B cell (primary cell): ENCODE measurements at regions not wholly inside any gene's neighbourhood (a gene's known extent, or its start where the extent isn't known, plus 50 kb on each side); places are given as distances from the start of the nearest gene placed in this dataset.

ENCODE experiments used
- ATAC-seq: fragments of 200-7000 bp; cut with Tn5 transposase; one replicate; pipeline ENCODE4 v1.10.0; 2021; ENCODE audit warnings: low read depth, mild to moderate bottlenecking, moderate number of reproducible peaks, moderate library complexity
- CTCF ChIA-PET: fragments of 350-600 bp; sonication (Branson Sonifier 250); formaldehyde crosslinking; loops from one replicate; lab custom pipeline; 2021; ENCODE audit warnings: antibody characterized with exemption, inconsistent platforms; lab: Charles Lee
- POLR2A ChIA-PET: fragments of 350-600 bp; sonication (Branson Sonifier 250); formaldehyde crosslinking; loops from one replicate; lab custom pipeline; 2021; ENCODE audit warnings: antibody characterized with exemption; lab: Charles Lee
- DNase-seq: peaks from one replicate; pipeline ENCODE4 v3.0.0; 2013
- H2AFZ ChIP-seq: 2 replicates; pipeline ENCODE4 v1.6.1; 2012; ENCODE audit warnings: mild to moderate bottlenecking, low read depth, low read length; ENCODE audit not compliant: insufficient read depth, poor library complexity, severe bottlenecking
- H3K27ac ChIP-seq, 2 donors: 1 replicate in 1 of 2; 2 replicates in 1 of 2; pipeline ENCODE4 v1.5.1; 2012 to 2013; ENCODE audit warnings: low read length in 2 of 2, mild to moderate bottlenecking in 2 of 2, moderate library complexity in 1 of 2
- H3K27me3 ChIP-seq, 4 experiments: fragments of 200-600 bp in 1 of 4; sonication (generic) in 1 of 4; replicated peaks in 1 of 4; 1 replicate in 2 of 4; 2 replicates in 2 of 4; pipeline versions ENCODE4 v1.6.1 to v1.7.0; 2013 to 2016; ENCODE audit warnings: low read length in 3 of 4, mild to moderate bottlenecking in 2 of 4, mixed read lengths in 1 of 4, moderate library complexity in 1 of 4; ENCODE audit not compliant: insufficient read depth in 4 of 4, control insufficient read depth in 3 of 4; ENCODE audit errors: control extremely low read depth in 1 of 4
- H3K36me3 ChIP-seq, 2 experiments: replicated peaks in 1 of 2; 1 replicate in 1 of 2; 2 replicates in 1 of 2; pipeline versions ENCODE4 v1.6.1 to v1.7.1; 2013; ENCODE audit warnings: low read length in 1 of 2; ENCODE audit not compliant: insufficient read depth in 2 of 2, control insufficient read depth in 1 of 2; ENCODE audit errors: control extremely low read depth in 1 of 2, extremely low read depth in 1 of 2
- H3K4me1 ChIP-seq, 2 donors: fragments of 200-600 bp in 1 of 2; sonication (generic) in 1 of 2; 1 replicate in 1 of 2; 2 replicates in 1 of 2; pipeline versions ENCODE4 v1.5.1 to v1.6.1; 2013 to 2017; ENCODE audit warnings: low read length in 2 of 2; ENCODE audit not compliant: control insufficient read depth in 2 of 2, insufficient read depth in 2 of 2
- H3K4me2 ChIP-seq: replicated peaks from 2 replicates; pipeline ENCODE3; 2012; ENCODE audit warnings: mild to moderate bottlenecking, low read depth, low read length; ENCODE audit not compliant: poor library complexity, severe bottlenecking
- H3K4me3 ChIP-seq, 5 experiments: fragments of 200-600 bp in 1 of 5; sonication (generic) in 1 of 5; 1 replicate in 3 of 5; 2 replicates in 2 of 5; pipeline versions ENCODE4 v1.5.1 to v1.7.0; 2011 to 2016; ENCODE audit warnings: low read length in 4 of 5, mild to moderate bottlenecking in 4 of 5, low read depth in 2 of 5, control low read depth in 1 of 5, moderate library complexity in 1 of 5; ENCODE audit not compliant: insufficient read depth in 1 of 5; ENCODE audit errors: control extremely low read depth in 1 of 5, extremely low read depth in 1 of 5
- H3K79me2 ChIP-seq: fragments of 200-600 bp; sonication (generic); one replicate; pipeline ENCODE4 v1.6.0; 2016; ENCODE audit warnings: low read length; ENCODE audit not compliant: control insufficient read depth, insufficient read depth
- H3K9ac ChIP-seq: fragments of 200-600 bp; sonication (generic); 2 replicates; pipeline ENCODE4 v1.6.1; 2017; ENCODE audit warnings: mild to moderate bottlenecking, low read length, moderate library complexity
- H3K9me3 ChIP-seq, 3 donors: one replicate each; pipeline versions ENCODE4 v1.6.1 to v1.7.1; 2013; ENCODE audit warnings: low read length in 2 of 3; ENCODE audit not compliant: control insufficient read depth in 2 of 3, insufficient read depth in 1 of 3; ENCODE audit errors: control extremely low read depth in 1 of 3
- H4K20me1 ChIP-seq: 2 replicates; pipeline ENCODE4 v1.6.0; 2012; ENCODE audit warnings: mild to moderate bottlenecking, low read length; ENCODE audit not compliant: insufficient read depth, control insufficient read depth, poor library complexity, severe bottlenecking
- H3K27ac Mint-ChIP-seq: one replicate; pipeline ENCODE4 v1.8.0; 2021; ENCODE audit warnings: mixed read lengths
- H3K27me3 Mint-ChIP-seq: one replicate; pipeline ENCODE4 v1.8.0; 2021; ENCODE audit warnings: mixed read lengths
- H3K4me1 Mint-ChIP-seq: one replicate; pipeline ENCODE4 v1.8.0; 2021; ENCODE audit warnings: mixed read lengths
- H3K4me3 Mint-ChIP-seq: one replicate; pipeline ENCODE4 v1.8.0; 2021; ENCODE audit warnings: mixed read lengths
- H3K9me3 Mint-ChIP-seq: one replicate; pipeline ENCODE4 v1.8.0; 2022; ENCODE audit warnings: mixed read lengths; ENCODE audit not compliant: insufficient read depth
- EZH2 ChIP-seq: IDR thresholded peaks from 2 replicates; pipeline ENCODE4 v1.6.1; 2012; ENCODE audit warnings: borderline replicate concordance, low read depth, mild to moderate bottlenecking, moderate library complexity, low read length; ENCODE audit not compliant: insufficient read depth, poor library complexity, severe bottlenecking
- WGBS: methylation state at CpG from one replicate; pipeline ENCODE4 v1.1.5; 2013; ENCODE audit warnings: missing lambda C conversion rate; ENCODE audit not compliant: insufficient coverage; 5-methylcytosine and 5-hydroxymethylcytosine counted together
- intact Hi-C: fragments of 100-400 bp; cut with micrococcal nuclease; formaldehyde crosslinking; loops from one replicate; pipeline ENCODE4 v1.10.0; 2022
- TF ChIP-seq, protein P1 (sequence below): fragments of 200-600 bp; IDR thresholded peaks from one replicate; pipeline ENCODE4 v1.8.0; 2022; ENCODE audit warnings: antibody characterized with exemption, mild to moderate bottlenecking

GRCh38 chr7:52936750-52937149 is 98.7 kb upstream of the POM121L12 start:
- Histone ChIP-seq H3K36me3 (no peaks in the 10 kb centered on the region), H3K4me3 (no peak overlapping the region), H2AFZ (no peak overlapping the region), H3K27ac (no peak overlapping the region), H3K27me3 (no peaks in the 10 kb centered on the region), H3K79me2 (no peaks in the 10 kb centered on the region), H4K20me1 (no peaks in the 10 kb centered on the region), H3K4me2 (no peak overlapping the region), H3K4me1 (no peaks in the 10 kb centered on the region), H3K9me3 (peaks cover 0 to 4% (median 2%) of the 10 kb centered on the region in 3 donors), H3K9ac (no peak overlapping the region)
- Mint-ChIP-seq H3K4me3 (no peak overlapping the region), H3K27ac (no peak overlapping the region), H3K27me3 (no peaks in the 10 kb centered on the region), H3K4me1 (no peaks in the 10 kb centered on the region), H3K9me3 (peaks cover 16% of the 10 kb centered on the region)
- no peak for TF ChIP-seq EZH2
- TF ChIP-seq, protein P1, sequence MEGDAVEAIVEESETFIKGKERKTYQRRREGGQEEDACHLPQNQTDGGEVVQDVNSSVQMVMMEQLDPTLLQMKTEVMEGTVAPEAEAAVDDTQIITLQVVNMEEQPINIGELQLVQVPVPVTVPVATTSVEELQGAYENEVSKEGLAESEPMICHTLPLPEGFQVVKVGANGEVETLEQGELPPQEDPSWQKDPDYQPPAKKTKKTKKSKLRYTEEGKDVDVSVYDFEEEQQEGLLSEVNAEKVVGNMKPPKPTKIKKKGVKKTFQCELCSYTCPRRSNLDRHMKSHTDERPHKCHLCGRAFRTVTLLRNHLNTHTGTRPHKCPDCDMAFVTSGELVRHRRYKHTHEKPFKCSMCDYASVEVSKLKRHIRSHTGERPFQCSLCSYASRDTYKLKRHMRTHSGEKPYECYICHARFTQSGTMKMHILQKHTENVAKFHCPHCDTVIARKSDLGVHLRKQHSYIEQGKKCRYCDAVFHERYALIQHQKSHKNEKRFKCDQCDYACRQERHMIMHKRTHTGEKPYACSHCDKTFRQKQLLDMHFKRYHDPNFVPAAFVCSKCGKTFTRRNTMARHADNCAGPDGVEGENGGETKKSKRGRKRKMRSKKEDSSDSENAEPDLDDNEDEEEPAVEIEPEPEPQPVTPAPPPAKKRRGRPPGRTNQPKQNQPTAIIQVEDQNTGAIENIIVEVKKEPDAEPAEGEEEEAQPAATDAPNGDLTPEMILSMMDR, result no peak
- ChIA-PET POLR2A (no interaction called here), CTCF (no interaction called here)
- intact Hi-C loops, result no loop called here
- WGBS, result 83% methylated on average over 1 of the region's 2 CpGs
- ATAC-seq, result no peak
- DNase-seq, result no peak

DNA sequence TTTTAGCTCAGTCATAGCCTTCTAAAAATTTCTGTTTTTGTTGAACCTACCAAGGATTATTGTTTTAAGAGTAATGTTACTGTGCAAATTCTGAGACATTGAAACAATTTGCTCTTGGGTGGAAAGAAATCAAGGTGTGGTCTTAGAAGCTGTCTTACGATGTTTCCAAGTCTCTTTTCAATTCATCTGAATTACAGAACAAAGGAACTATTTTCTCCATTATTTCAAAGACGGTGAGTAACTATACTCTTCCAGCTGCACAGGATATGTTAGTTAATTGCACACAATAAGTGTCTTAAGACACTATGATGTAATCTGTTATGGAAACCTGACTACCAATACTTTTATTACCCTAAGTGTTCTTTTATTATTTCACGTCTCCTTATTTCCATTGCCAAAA is 106.8 kb upstream of the POM121L12 start:
- Mint-ChIP-seq H3K27ac (no peak overlapping the region), H3K27me3 (no peaks in the 10 kb centered on the region), H3K9me3 (peaks cover 9% of the 10 kb centered on the region), H3K4me1 (no peaks in the 10 kb centered on the region), H3K4me3 (no peak overlapping the region)
- H3K4me3 ChIP-seq, result no peak overlapping the region
- H3K36me3 ChIP-seq, result no peaks in the 10 kb centered on the region
- ATAC-seq (no peak), DNase-seq (no peak)
- TF ChIP-seq, protein P1, result no peak
- TF ChIP-seq EZH2, result no peak
- H3K27ac ChIP-seq, result no peak overlapping the region
- H3K27me3 ChIP-seq, result no peaks in the 10 kb centered on the region
- peaks cover 0 to 4% (median 2%) of the 10 kb centered on the region in 3 donors for H3K9me3 ChIP-seq
- no peaks in the 10 kb centered on the region for H3K79me2 ChIP-seq
- H3K4me2 ChIP-seq, result no peak overlapping the region
- intact Hi-C loops, result no loop called here
- H3K9ac ChIP-seq, result no peak overlapping the region
- no peaks in the 10 kb centered on the region for H4K20me1 ChIP-seq
- H3K4me1 ChIP-seq, result no peaks in the 10 kb centered on the region
- ChIA-PET POLR2A (no interaction called here), CTCF (no interaction called here)
- WGBS, result no CpG with 5 or more reads among the region's 3 CpGs
- H2AFZ ChIP-seq, result no peak overlapping the region
